ENCODE measurements at regions not wholly inside any gene's neighbourhood (a gene's known extent, or its start where the extent isn't known, plus 50 kb on each side); places are given as distances from the start of the nearest gene placed in this dataset.

- TF ChIP-seq CTCF (conservative IDR thresholded peaks at IDR 0.05; ENCODE audit: control insufficient read depth, insufficient read depth, low read depth, low read length): no peak
- no peak for DNase-seq (ENCODE audit: low read depth)
- H3K4me3 ChIP-seq (ENCODE audit: control insufficient read depth, low read depth, low read length): no peak overlapping the region
Measured at GRCh38 chr5:124088289-124089032, 576.5 kb downstream of the CSNK1G3 start.

- TF ChIP-seq CTCF (conservative IDR thresholded peaks at IDR 0.05; ENCODE audit: control insufficient read depth, insufficient read depth, low read depth, low read length): no peak
- no peak overlapping the region for H3K4me3 ChIP-seq (ENCODE audit: control insufficient read depth, low read depth, low read length)
- no peak for DNase-seq (ENCODE audit: low read depth)
Measured at GRCh38 chr5:124087752-124088151, 575.8 kb downstream of the CSNK1G3 start.

- no peak for TF ChIP-seq CTCF (conservative IDR thresholded peaks at IDR 0.05; ENCODE audit: control insufficient read depth, insufficient read depth, low read depth, low read length)
- H3K4me3 ChIP-seq (ENCODE audit: control insufficient read depth, low read depth, low read length): no peak overlapping the region
- DNase-seq (ENCODE audit: low read depth): no peak
Measured at GRCh38 chr5:124080256-124080655, 568.3 kb downstream of the CSNK1G3 start.

DNA sequence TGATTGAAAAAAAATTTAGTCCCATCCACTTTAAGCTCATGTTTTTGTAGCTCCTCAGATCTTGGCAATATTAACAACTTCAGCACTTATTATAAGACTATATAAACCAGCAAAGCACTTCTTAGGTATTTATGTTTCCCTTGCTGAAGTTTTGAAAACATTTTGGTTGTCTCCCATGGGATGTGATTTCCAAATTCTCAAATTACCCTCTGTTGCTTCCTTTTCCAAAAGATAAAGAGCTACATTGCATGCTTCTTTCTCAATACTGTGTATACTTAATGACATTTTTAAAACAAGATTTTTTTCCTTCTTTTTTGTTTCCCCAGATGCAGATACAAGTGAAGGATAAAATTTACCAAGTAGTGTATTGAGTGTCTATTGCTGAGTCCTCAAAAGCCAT is 567.1 kb downstream of the CSNK1G3 start:
- no peak overlapping the region for H3K4me3 ChIP-seq (ENCODE audit: control insufficient read depth, low read depth, low read length)
- no peak for TF ChIP-seq CTCF (conservative IDR thresholded peaks at IDR 0.05; ENCODE audit: control insufficient read depth, insufficient read depth, low read depth, low read length)
- DNase-seq (ENCODE audit: low read depth): peak; percentile 34

- DNase-seq (ENCODE audit: low read depth): peak; percentile 11
- H3K4me3 ChIP-seq (ENCODE audit: control insufficient read depth, low read depth, low read length): no peak overlapping the region
- no peak for TF ChIP-seq CTCF (conservative IDR thresholded peaks at IDR 0.05; ENCODE audit: control insufficient read depth, insufficient read depth, low read depth, low read length)
Measured at GRCh38 chr5:124074500-124074899, 562.5 kb downstream of the CSNK1G3 start.

DNA sequence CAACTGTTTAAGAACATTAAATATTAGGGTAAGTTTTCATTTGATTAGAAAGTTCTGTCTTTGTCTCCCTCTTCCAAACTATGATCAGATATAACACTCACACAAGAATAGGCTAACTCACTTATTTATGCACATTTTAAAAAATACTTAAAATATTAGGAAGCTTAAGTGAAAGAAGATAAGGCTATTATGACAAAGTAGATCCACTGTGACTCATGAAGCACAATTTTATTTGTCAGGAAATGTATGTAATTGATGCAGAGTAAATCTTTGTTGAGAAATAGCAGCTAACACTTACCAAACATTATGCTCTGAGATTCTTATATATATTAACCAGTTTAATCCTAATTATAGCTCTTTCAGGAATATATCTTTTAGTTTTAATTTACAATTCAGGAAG is 560.6 kb downstream of the CSNK1G3 start:
- DNase-seq (ENCODE audit: low read depth): no peak
- H3K4me3 ChIP-seq (ENCODE audit: control insufficient read depth, low read depth, low read length): no peak overlapping the region
- TF ChIP-seq CTCF (conservative IDR thresholded peaks at IDR 0.05; ENCODE audit: control insufficient read depth, insufficient read depth, low read depth, low read length): no peak

All from fibroblast of mammary gland (primary cell).